ENCODE measurements at regions not wholly inside any gene's neighbourhood (a gene's known extent, or its start where the extent isn't known, plus 50 kb on each side); places are given as distances from the start of the nearest gene placed in this dataset.

GRCh38 chr1:229810140-229810539 is 184.1 kb downstream of the URB2 start:
- Histone ChIP-seq H3K27me3 (ENCODE audit: insufficient read depth, poor library complexity, severe bottlenecking) (no peaks in the 10 kb centered on the region), H3K4me3 (replicated peaks; ENCODE audit: insufficient read depth, low read length) (no peak overlapping the region), H3K27ac (replicated peaks) (no peak overlapping the region)
- DNase-seq (ENCODE audit: low read depth in 1 of 2, low spot score in 1 of 2) = no peak
- no peak for TF ChIP-seq SPI1 (IDR thresholded peaks at IDR 0.05; ENCODE audit: borderline replicate concordance, low read depth)
- TF ChIP-seq REST (IDR thresholded peaks at IDR 0.05; ENCODE audit: insufficient replicate concordance, low read depth) = no peak
- no peak for TF ChIP-seq POLR2AphosphoS5 (IDR thresholded peaks at IDR 0.05; ENCODE audit: low read depth)
- no peak for TF ChIP-seq CTCF (IDR thresholded peaks at IDR 0.05; ENCODE audit: insufficient read depth, low read length)
- no peak for TF ChIP-seq GABPA (IDR thresholded peaks at IDR 0.05; ENCODE audit: low read depth)

- Histone ChIP-seq H3K27me3 (ENCODE audit: insufficient read depth, poor library complexity, severe bottlenecking) (peaks cover 3% of the 10 kb centered on the region), H3K4me3 (replicated peaks; ENCODE audit: insufficient read depth, low read length) (no peak overlapping the region), H3K27ac (replicated peaks) (no peak overlapping the region)
- no peak for TF ChIP-seq POLR2AphosphoS5 (IDR thresholded peaks at IDR 0.05; ENCODE audit: low read depth)
- TF ChIP-seq REST (IDR thresholded peaks at IDR 0.05; ENCODE audit: insufficient replicate concordance, low read depth) = no peak
- DNase-seq (ENCODE audit: low read depth in 1 of 2, low spot score in 1 of 2) = no peak
Measured at GRCh38 chr1:229810961-229811360, 184.9 kb downstream of the URB2 start.

GRCh38 chr1:229812148-229812547 is 186.1 kb downstream of the URB2 start:
- Histone ChIP-seq H3K4me3 (replicated peaks; ENCODE audit: insufficient read depth, low read length) (no peak overlapping the region), H3K27me3 (ENCODE audit: insufficient read depth, poor library complexity, severe bottlenecking) (peaks cover 3% of the 10 kb centered on the region), H3K27ac (replicated peaks) (no peak overlapping the region)
- no peak for DNase-seq (ENCODE audit: low read depth in 1 of 2, low spot score in 1 of 2)
- TF ChIP-seq CTCF (IDR thresholded peaks at IDR 0.05; ENCODE audit: insufficient read depth, low read length) = no peak
- no peak for TF ChIP-seq SPI1 (IDR thresholded peaks at IDR 0.05; ENCODE audit: borderline replicate concordance, low read depth)
- no peak for TF ChIP-seq REST (IDR thresholded peaks at IDR 0.05; ENCODE audit: insufficient replicate concordance, low read depth)
- TF ChIP-seq POLR2AphosphoS5 (IDR thresholded peaks at IDR 0.05; ENCODE audit: low read depth) = no peak
- TF ChIP-seq GABPA (IDR thresholded peaks at IDR 0.05; ENCODE audit: low read depth) = no peak

GRCh38 chr1:229812693-229813092 is 186.6 kb downstream of the URB2 start:
- peaks cover 3% of the 10 kb centered on the region for H3K27me3 ChIP-seq (ENCODE audit: insufficient read depth, poor library complexity, severe bottlenecking)
- no peak for DNase-seq (ENCODE audit: low read depth in 1 of 2, low spot score in 1 of 2)
- no peak for TF ChIP-seq CTCF (IDR thresholded peaks at IDR 0.05; ENCODE audit: insufficient read depth, low read length)
- no peak for TF ChIP-seq SPI1 (IDR thresholded peaks at IDR 0.05; ENCODE audit: borderline replicate concordance, low read depth)
- TF ChIP-seq GABPA (IDR thresholded peaks at IDR 0.05; ENCODE audit: low read depth) = no peak
- no peak for TF ChIP-seq REST (IDR thresholded peaks at IDR 0.05; ENCODE audit: insufficient replicate concordance, low read depth)
- no peak overlapping the region for H3K4me3 ChIP-seq (replicated peaks; ENCODE audit: insufficient read depth, low read length)
- no peak overlapping the region for H3K27ac ChIP-seq (replicated peaks)

All from HL-60 (cell line).